ENCODE measurements at regions not wholly inside any gene's neighbourhood (a gene's known extent, or its start where the extent isn't known, plus 50 kb on each side); places are given as distances from the start of the nearest gene placed in this dataset.

GRCh38 chr21:14688936-14689335 lies 142.8 kb upstream of the SAMSN1 start:
- intact Hi-C loops (cut with micrococcal nuclease) = loop anchor here (5.0 kb wide), 3 partner anchors 72 to 1043 kb away; no protein-coding TSS in a partner anchor

DNA sequence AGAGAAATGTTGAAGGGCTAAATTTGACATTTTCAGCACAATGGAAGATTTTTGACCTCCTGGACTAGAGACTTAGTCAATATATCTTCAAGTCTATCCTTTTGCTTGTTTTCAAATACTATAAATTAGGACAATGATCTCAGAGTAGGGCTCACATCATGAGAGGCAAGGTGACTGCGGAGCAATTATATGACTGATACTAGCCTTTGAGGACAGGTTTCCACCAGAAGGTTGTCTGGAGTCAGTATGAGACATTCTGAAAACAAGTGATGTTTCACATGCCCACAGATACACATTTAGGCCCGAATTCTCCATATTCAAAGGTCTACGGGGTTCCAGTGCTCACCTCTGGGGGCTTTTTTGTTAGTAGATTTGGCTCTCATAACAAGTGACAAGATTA lies 142.3 kb upstream of the SAMSN1 start:
- no peak for ATAC-seq (ENCODE audit: low read depth)
- TF ChIP-seq, protein P1, sequence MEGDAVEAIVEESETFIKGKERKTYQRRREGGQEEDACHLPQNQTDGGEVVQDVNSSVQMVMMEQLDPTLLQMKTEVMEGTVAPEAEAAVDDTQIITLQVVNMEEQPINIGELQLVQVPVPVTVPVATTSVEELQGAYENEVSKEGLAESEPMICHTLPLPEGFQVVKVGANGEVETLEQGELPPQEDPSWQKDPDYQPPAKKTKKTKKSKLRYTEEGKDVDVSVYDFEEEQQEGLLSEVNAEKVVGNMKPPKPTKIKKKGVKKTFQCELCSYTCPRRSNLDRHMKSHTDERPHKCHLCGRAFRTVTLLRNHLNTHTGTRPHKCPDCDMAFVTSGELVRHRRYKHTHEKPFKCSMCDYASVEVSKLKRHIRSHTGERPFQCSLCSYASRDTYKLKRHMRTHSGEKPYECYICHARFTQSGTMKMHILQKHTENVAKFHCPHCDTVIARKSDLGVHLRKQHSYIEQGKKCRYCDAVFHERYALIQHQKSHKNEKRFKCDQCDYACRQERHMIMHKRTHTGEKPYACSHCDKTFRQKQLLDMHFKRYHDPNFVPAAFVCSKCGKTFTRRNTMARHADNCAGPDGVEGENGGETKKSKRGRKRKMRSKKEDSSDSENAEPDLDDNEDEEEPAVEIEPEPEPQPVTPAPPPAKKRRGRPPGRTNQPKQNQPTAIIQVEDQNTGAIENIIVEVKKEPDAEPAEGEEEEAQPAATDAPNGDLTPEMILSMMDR (IDR thresholded peaks at IDR 0.05) = no peak
- intact Hi-C loops (cut with micrococcal nuclease) = loop anchor here (5.0 kb wide), 3 partner anchors 71 to 1044 kb away; no protein-coding TSS in a partner anchor
- no peaks in the 10 kb centered on the region for H3K27me3 Mint-ChIP-seq
- CTCF ChIA-PET = interaction anchor here (1.2 kb wide), 1 partner anchor 48 kb away, joined by 3 read pairs; no protein-coding TSS in a partner anchor
- POLR2A ChIA-PET = interaction anchor here (1.4 to 3.0 kb wide), 4 partner anchors 12 to 237 kb away, joined by 4 to 17 read pairs (median 12); no protein-coding TSS in a partner anchor
- H3K27ac Mint-ChIP-seq = peak overlapping the region; percentile 82
- H3K4me3 Mint-ChIP-seq = no peak overlapping the region
- H3K4me1 Mint-ChIP-seq = peaks cover 66% of the 10 kb centered on the region
- no peaks in the 10 kb centered on the region for H3K9me3 Mint-ChIP-seq
- DNase-seq = no peak
- no peaks in the 10 kb centered on the region for H3K36me3 Mint-ChIP-seq (ENCODE audit: low read depth)

More at GRCh38 chr21:14688936-14689335, 142.8 kb upstream of the SAMSN1 start:
- Mint-ChIP-seq H3K27ac (peak overlapping the region; percentile 82), H3K9me3 (no peaks in the 10 kb centered on the region), H3K4me3 (no peak overlapping the region), H3K27me3 (no peaks in the 10 kb centered on the region), H3K36me3 (ENCODE audit: low read depth) (no peaks in the 10 kb centered on the region), H3K4me1 (peaks cover 60% of the 10 kb centered on the region)
- no peak for ATAC-seq (ENCODE audit: low read depth)
- TF ChIP-seq, protein P1 (IDR thresholded peaks at IDR 0.05) = no peak
- CTCF ChIA-PET = no interaction called here
- DNase-seq = no peak
- POLR2A ChIA-PET = no interaction called here

GRCh38 chr21:14687268-14687625 lies 141.1 kb upstream of the SAMSN1 start:
- Mint-ChIP-seq H3K27ac (peak overlapping the region; percentile 82), H3K4me1 (peaks cover 75% of the 10 kb centered on the region), H3K27me3 (no peaks in the 10 kb centered on the region), H3K9me3 (no peaks in the 10 kb centered on the region), H3K36me3 (ENCODE audit: low read depth) (no peaks in the 10 kb centered on the region), H3K4me3 (peak overlapping the region; percentile 30)
- no peak for DNase-seq
- POLR2A ChIA-PET = interaction anchor here (0.6 to 3.0 kb wide), 6 partner anchors 11 to 236 kb away, joined by 4 to 17 read pairs (median 10); no protein-coding TSS in a partner anchor
- intact Hi-C loops (cut with micrococcal nuclease) = loop anchor here (1.0 to 5.0 kb wide), 5 partner anchors 48 to 1045 kb away; no protein-coding TSS in a partner anchor
- TF ChIP-seq, protein P1 (IDR thresholded peaks at IDR 0.05) = no peak
- CTCF ChIA-PET = interaction anchor here (1.1 to 1.2 kb wide), 3 partner anchors 11 to 51 kb away, joined by 3 to 12 read pairs (median 3); no protein-coding TSS in a partner anchor
- peak; percentile 72 for ATAC-seq (ENCODE audit: low read depth)

DNA sequence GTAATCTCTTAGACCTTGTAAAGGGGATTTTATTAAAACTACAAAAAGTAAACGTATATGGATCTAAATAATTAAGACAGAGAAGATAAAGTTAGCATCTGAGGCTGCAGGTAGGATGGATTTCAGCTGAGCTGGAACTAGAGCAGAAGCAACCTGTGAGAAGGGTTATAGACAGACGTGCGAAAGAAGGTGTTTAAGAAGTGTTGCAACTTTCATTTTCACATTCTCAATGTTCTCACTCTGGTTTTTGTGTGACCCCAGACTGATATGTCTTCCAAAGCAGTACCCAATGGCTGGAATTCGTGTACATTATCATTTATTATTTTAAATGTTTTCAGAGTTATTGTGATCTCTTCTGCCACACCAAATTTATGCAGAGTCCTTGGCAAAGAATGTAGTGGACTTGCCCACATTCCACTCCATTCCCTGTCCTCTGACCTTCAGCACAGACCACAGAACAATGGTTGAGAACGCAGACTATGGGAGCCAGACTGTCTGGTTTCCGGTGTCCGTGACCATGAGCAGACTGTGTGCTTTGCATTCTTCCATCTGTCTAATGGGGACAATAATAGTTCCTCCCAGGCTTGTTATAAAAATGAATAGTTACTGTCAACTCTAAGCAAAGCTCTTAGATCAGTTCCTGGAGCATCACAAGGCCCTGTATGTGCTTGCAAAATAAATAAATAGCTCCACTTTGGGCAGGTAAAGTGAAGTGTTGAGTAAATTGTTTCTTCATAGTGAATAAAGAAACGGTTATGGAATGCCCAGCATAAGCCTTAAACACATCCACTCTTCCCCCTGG lies 140.6 kb upstream of the SAMSN1 start:
- Mint-ChIP-seq H3K27ac (peak overlapping the region; percentile 82), H3K4me3 (peak overlapping the region; percentile 30), H3K9me3 (no peaks in the 10 kb centered on the region), H3K27me3 (no peaks in the 10 kb centered on the region), H3K36me3 (ENCODE audit: low read depth) (no peaks in the 10 kb centered on the region), H3K4me1 (peaks cover 73% of the 10 kb centered on the region)
- TF ChIP-seq, protein P1 (IDR thresholded peaks at IDR 0.05) = no peak
- DNase-seq (no peak), ATAC-seq (ENCODE audit: low read depth) (peak; percentile 35)
- ChIA-PET POLR2A (interaction anchor here (0.7 to 3.0 kb wide), 6 partner anchors 10 to 235 kb away, joined by 3 to 17 read pairs (median 8); no protein-coding TSS in a partner anchor), CTCF (interaction anchor here (1.1 to 1.2 kb wide), 2 partner anchors 11 to 51 kb away, joined by 3 to 12 read pairs; no protein-coding TSS in a partner anchor)
- intact Hi-C loops (cut with micrococcal nuclease) = loop anchor here (1.0 to 5.0 kb wide), 5 partner anchors 48 to 1046 kb away; no protein-coding TSS in a partner anchor

GRCh38 chr21:14685568-14685967 lies 139.5 kb upstream of the SAMSN1 start:
- Mint-ChIP-seq H3K4me1 (peaks cover 76% of the 10 kb centered on the region), H3K9me3 (no peaks in the 10 kb centered on the region), H3K36me3 (ENCODE audit: low read depth) (no peaks in the 10 kb centered on the region), H3K4me3 (peak overlapping the region; percentile 58), H3K27ac (peak overlapping the region; percentile 82), H3K27me3 (no peaks in the 10 kb centered on the region)
- ChIA-PET POLR2A (interaction anchor here (0.7 to 3.0 kb wide), 5 partner anchors 9 to 801 kb away, joined by 3 to 11 read pairs (median 3); no protein-coding TSS in a partner anchor), CTCF (interaction anchor here (1.2 kb wide), 1 partner anchor 9 kb away, joined by 3 read pairs; no protein-coding TSS in a partner anchor)
- no peak for DNase-seq
- TF ChIP-seq, protein P1 (IDR thresholded peaks at IDR 0.05) = no peak
- intact Hi-C loops (cut with micrococcal nuclease) = loop anchor here (1.0 to 5.0 kb wide), 8 partner anchors 10 to 1047 kb away; partner anchors contain the start of gene HSPA13
- ATAC-seq (ENCODE audit: low read depth) = peak; percentile 22

All from activated B cell treated with CpG ODN at 0.5 μM for 24 hours (primary cell).